Endothelial cell of umbilical vein (primary cell): ENCODE measurements at regions not wholly inside any gene's neighbourhood (a gene's known extent, or its start where the extent isn't known, plus 50 kb on each side); places are given as distances from the start of the nearest gene placed in this dataset.

Experiments
- CTCF ChIP-seq, 2 donors: IDR thresholded peaks; 1 replicate in 1 of 2; 2 replicates in 1 of 2; pipeline ENCODE4 v1.5.1; 2011; ENCODE audit warnings: low read length in 2 of 2, mild to moderate bottlenecking in 2 of 2, moderate library complexity in 2 of 2, control low read depth in 1 of 2, inconsistent platforms in 1 of 2, low read depth in 1 of 2; ENCODE audit not compliant: insufficient read depth in 1 of 2; ENCODE audit errors: extremely low read depth in 1 of 2
- EZH2 ChIP-seq: IDR thresholded peaks from 2 replicates; pipeline ENCODE4 v1.6.1; 2012; ENCODE audit warnings: borderline replicate concordance, low read depth, mild to moderate bottlenecking, moderate library complexity, low read length, inconsistent platforms; ENCODE audit not compliant: severe bottlenecking
- JUN ChIP-seq: IDR thresholded peaks from 2 replicates; pipeline ENCODE4 v1.6.1; 2011; ENCODE audit warnings: borderline replicate concordance, low read depth; ENCODE audit not compliant: insufficient read length, insufficient read depth
- MAX ChIP-seq: IDR thresholded peaks from 2 replicates; pipeline ENCODE4 v1.6.1; 2011; ENCODE audit not compliant: insufficient read depth, insufficient read length
- MYC ChIP-seq: IDR thresholded peaks from one replicate; pipeline ENCODE4 v1.6.1; 2011; ENCODE audit warnings: mild to moderate bottlenecking, low read depth, low read length
- POLR2A ChIP-seq: IDR thresholded peaks from 2 replicates; pipeline ENCODE4 v1.6.1; 2012; ENCODE audit warnings: low read depth, mild to moderate bottlenecking, control low read depth, low read length
- POLR2AphosphoS5 ChIP-seq: IDR thresholded peaks from 2 replicates; pipeline ENCODE4 v1.6.1; 2012; ENCODE audit warnings: low read depth, mild to moderate bottlenecking, control low read depth, low read length, moderate library complexity; ENCODE audit not compliant: insufficient read depth

GRCh38 chr5:144028058-144028457 is 142.4 kb downstream of the YIPF5 start:
- no peak for TF ChIP-seq POLR2AphosphoS5
- no peak for TF ChIP-seq CTCF (IDR thresholded peaks at IDR 0.05; ENCODE audit: extremely low read depth in 1 of 2, insufficient read depth in 1 of 2, low read depth in 1 of 2, low read length in 2 of 2)
- TF ChIP-seq EZH2 = no peak
- no peak for TF ChIP-seq MAX
- no peak for TF ChIP-seq MYC
- TF ChIP-seq POLR2A = no peak
- TF ChIP-seq JUN = no peak
